HG03354 (cell line): ENCODE measurements at regions not wholly inside any gene's neighbourhood (a gene's known extent, or its start where the extent isn't known, plus 50 kb on each side); places are given as distances from the start of the nearest gene placed in this dataset.

Experiments used
- ATAC-seq: cut with Tn5 transposase; IDR thresholded peaks from one replicate; pipeline ENCODE4 v1.9.1; 2021; ENCODE audit warnings: mild to moderate bottlenecking; ENCODE audit not compliant: unreplicated experiment, poor library complexity, severe bottlenecking

DNA sequence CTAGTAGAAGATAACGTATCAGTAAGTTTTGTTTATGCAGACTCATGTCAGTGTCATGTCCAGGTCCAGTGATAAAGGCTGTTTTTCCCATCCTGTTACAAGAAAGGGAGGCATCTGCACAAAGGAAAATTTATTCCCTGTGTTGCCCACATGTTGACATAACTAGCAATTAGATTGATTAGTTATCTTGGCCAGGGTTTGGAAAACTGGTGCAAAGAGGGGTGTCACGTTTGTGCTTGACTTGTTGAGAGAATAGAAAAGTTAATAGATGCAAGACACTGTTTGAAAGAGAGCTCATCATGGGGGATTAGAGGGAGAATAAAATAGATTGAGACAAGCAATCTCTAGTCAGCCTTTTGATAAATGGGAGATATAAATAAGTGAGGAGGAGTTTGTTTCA lies 1357.0 kb upstream of the AGA start:
- ATAC-seq = no peak

DNA sequence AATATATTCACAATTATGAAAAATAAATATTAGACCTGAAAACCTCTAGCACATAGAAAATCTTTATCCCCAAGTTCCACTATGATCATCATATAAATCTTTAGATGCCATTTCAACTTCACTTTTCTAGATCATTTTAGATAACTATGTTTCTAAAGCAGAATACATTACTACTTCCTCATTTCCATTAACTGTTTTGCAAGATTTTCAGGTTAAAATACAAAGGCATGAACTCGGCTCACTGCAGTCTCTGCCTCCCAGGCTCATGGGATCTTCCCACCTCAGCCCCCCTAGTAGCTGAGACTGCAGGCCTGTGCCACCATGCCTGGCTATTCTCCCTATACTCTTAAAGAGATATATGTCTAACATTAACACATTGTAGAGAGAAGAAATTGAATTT lies 1365.9 kb upstream of the AGA start:
- no peak for ATAC-seq

DNA sequence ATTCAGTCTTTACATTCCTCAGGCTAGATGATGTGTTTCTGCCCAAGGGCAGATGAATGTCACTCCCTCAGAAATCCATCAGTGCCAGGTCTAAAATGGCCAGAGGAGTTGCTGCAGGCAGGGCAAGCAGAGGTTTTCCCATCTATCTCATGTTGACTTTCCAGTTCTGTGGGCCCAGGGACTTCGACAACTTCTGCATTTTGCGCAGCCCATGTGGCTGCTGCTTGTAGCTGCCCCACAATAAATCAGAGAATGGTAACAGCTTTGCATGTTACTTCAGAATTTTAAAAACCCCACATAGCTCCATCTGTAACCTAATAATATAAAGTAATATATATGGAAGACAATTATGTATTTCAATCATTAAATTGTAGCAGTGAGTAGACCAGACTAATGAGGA lies 1367.7 kb upstream of the AGA start:
- no peak for ATAC-seq

DNA sequence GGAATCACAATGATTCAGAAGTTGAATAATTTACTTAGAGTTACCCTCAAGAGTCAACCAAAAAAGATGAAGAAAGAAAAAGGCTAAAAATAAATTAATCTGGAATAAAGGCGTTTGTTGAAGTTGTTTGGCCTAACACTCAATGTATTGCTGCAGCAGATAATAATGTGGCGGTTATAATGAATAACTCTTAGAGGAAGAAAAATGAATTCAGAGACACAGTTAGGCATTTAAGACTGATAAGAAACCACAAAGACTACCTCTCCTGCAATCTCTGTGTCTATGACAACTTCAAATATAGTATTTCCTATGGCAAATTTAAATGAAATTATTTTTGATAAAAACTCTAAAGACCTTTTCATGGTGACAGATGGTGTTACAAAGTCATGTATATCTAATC lies 1369.1 kb upstream of the AGA start:
- ATAC-seq = no peak

DNA sequence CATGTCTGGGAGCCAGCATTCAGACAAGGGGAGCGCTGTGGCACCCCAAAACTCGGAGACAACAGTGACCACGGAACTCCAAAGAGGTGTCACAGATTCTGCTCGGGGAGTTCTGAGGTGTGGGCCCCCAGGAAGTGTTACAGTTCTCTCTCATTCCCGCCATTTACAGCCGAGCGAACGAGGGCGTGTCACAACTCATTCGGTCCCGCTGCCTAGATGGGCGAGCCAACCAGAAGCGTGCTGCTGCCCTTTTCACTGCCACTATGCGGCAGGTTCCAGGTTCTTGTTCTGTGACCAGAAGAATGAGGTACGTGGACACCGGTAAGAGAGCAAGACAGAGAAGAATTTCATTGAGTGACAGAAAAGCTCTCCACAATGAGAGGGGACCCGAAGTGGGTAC lies 1370.6 kb upstream of the AGA start:
- ATAC-seq = no peak

DNA sequence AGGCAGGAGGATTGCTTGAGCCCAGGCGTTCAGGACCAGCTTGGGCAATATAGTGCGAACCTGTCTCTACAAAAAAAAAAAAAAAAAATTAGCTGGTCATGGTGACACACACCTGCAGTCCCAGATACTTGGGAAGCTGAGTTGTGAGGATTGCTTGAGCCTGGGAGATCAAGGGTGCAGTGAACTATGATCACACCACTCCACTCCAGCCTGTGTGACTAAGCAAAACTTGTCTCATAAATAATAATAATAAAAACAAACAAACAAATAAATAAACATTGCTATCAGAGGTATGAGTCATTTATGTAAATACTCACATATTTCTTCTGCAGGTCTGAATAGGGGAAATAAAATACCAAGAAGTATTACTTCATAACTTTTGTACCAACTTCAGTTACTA lies 1372.7 kb upstream of the AGA start:
- ATAC-seq = no peak

DNA sequence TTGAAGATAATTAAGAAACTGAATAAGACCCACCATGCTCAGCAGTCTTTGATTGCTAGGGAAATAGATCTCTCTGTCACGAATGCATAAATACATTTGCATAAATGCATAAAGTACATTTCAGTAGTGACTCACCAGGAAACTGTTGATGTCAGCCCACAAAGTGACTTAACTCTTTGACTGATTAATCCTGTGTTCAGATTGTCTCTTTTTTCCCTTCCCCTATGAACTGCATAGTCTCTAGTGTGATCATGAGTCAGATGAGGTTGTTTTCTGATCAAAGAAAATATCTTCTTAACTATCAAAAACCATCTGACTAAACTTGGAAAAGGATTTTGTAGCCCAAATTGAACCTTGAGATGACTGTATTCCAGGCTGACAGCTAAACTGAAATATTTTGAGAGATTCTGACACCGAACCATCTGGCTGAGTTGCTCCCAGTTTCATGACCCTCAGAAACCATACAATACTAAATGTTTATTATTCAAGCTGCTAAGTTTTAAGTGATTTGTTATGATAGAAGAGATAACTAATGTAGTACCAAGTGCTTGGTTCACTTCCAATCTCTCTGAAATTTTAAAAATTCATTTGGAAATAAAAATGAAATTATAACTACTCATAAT lies 1381.5 kb upstream of the AGA start:
- ATAC-seq = no peak

DNA sequence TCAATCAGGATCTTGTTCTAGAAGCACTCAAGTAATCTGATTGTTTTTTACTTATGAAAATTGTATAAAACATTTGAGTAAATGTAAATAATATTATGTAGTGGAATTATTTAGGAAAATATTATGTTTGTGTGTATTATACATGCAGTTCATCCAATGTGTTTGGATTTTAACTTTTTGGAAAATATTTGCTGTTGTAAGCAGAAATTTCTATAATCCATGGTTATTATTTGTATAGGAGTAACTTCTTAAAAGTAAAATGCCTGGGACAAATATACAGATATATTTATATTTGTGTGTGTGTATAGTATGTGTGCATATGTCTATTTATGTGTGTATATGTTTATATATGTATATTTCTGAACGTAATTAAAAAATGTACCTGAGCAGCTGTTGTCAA lies 1394.6 kb upstream of the AGA start:
- ATAC-seq = no peak

DNA sequence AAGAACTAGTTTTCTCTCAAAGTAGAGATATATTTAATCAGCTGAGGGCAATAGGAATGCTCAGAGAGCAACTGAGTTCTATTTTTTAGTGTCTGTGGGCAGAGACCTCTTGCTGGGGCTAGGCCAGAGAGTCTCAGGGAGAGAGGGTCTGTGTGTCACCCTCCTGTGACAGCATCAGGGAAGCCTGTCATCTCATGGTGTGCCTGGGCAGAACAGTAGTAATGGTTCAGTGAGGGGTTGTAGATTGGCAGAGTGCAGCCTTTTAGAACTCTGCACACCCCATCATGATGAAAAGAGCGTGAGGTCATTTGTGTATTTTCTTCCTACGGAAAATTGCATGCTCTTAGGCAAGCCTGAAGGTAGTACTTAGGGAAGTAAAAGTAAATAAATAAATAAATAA lies 1396.5 kb upstream of the AGA start:
- ATAC-seq = no peak

DNA sequence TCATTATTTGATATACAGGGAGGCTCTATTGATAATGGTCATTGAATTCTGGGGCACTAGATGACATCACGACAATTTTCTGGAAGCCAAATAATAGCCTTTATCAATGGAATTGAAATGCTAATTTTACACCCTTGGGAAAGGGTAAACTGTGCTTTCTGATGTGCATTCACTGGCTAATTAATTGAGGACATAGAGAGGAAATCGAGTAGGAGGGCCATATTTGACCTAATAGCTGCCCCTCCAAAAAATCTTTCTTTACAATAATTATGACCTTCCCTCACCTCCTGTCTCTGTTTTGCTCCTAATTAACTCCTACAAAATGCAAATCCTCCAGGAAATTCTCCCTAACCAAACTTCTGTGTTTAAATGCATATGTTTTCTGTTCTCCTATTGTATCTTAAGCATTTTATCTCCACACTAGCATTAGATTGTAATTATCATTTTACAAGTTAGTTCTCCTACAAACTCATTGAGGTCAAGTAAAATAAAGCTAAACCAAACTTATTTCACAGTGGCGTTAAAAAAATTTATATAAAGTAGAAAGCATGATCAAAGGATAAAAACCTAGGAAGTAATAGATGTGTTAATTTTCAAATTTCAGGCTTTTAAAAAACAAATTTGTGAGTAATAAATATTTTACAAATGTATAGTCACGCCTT lies 1414.0 kb upstream of the AGA start:
- no peak for ATAC-seq

DNA sequence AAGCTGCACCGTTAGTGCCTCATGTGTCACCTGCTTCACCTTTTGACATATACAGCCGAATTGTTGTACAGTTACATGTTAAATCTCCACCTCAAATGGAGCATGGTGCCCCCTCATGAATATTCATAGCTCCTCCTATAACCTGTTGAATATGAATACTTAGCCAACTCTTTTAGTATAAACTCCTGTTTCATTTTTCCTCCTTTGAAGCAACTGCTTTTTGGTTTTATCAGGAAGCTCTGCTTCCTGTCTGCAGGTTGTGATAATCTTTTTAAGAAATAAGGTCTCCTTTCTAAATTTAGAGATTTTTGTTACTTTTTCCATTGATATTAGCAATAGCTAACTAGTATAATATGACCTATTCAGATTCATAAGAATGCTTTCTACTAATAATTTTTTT lies 1429.2 kb upstream of the AGA start:
- ATAC-seq = no peak

DNA sequence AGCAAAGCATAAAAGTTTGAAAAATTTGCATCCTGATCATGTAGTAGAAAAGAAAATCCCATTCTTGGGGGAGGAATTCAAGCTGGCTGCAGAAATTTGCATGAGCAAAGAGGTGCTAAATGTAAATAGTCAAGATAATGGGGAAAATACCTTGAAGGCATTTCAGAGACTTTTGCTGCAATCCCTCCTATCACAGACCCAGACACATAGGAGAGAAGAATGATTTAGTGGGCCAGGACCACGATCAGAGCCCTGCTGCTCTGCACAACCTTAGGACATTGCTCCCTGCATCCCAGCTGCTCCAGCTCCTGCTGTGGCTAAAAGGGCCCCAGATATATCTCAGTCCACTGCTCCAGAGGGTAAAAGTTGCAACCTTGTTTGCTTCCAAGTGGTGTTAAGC lies 1439.7 kb upstream of the AGA start:
- no peak for ATAC-seq

DNA sequence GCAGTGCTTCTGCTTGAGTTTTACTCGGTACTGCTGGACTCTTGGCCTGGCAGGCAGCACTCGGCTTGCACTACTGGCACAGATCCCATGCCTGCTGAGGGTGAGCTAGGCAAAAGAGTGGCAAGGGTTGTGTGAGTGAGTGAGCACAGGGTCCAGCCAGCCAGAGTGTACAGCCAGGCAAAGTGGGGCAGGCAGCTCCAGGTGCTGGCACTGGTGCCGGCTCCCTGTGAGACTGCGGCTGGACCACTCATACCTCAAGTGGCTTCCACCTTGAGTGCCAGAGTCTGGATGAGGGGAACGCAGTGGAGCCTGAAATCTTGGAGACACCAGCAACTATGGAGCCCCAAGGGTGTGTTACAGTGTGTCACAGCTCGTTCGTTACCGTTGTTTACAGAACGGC lies 1451.9 kb upstream of the AGA start:
- ATAC-seq = no peak

DNA sequence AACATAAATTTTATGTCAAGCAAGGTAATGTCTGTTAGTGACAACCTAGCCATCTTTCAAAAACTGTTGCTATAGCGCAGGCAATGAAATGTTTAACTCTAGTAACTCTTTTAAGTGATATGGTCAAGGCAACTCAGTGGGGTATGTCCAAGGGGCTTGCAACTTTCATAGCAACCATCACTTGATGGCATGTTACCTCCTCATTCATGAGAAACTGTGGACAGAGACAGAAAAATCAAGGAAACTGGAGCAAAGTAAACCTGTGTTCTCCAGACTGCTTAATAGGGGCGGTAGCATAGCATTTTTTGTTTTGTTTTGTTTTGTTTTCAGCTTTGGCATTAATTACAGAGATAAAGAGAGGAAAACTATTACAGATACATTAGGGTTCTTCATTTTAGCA lies 1456.8 kb upstream of the AGA start:
- ATAC-seq = no peak

DNA sequence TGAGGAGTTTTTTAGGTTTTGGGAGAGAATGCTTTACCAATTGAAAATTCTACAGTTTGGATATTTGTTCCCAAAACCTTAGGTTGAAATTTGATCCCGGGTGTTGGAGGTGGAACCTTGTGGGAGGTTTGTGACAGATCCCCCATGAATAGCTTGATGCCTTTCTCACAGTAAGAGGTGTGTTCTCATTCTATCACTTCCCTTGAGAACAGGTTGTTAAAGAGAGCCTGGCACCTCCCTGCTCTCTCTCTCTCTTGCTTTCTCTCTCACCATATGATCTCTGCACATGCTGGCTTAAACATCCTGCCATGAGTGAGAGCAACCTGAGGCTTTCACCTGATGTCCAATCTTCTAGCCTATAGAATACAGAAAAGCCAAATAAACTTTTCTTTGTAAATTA lies 1475.5 kb upstream of the AGA start:
- no peak for ATAC-seq

DNA sequence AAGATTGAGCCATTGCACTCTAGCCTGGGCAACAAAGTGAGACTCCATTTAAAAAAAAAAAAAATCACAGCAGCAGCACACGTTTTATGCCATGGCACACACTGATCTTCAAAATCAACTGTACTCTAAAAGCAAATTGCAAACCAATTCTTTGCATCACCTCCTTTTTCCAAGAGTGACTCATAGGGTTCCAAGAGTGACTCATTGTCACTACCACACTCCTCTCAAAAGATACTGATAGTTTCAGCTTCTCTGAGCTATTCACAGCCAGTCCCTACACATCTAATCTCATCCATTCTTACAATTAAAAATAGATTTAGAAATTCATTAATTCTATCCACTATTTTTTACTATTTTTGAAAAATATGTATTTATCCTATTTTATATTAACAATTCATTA lies 1494.9 kb upstream of the AGA start:
- ATAC-seq = no peak

DNA sequence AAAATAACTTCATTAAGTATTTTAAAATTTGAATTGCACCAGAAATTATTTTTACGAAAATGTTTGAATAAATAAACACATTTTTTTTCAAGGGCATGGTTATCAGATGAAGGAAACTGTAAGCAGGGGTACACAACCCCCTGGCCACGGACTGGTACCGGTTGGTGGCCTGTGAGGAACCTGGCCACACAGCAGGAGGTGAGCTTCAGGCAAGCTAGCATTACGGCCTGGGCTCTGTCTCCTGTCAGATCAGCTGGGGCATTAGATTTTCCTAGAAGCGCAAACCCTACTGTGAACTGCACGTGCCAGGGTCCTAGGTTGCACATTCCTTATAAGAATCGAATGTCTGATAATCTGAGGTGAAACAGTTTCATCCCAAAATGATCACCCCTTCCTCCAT lies 1499.7 kb upstream of the AGA start:
- no peak for ATAC-seq

DNA sequence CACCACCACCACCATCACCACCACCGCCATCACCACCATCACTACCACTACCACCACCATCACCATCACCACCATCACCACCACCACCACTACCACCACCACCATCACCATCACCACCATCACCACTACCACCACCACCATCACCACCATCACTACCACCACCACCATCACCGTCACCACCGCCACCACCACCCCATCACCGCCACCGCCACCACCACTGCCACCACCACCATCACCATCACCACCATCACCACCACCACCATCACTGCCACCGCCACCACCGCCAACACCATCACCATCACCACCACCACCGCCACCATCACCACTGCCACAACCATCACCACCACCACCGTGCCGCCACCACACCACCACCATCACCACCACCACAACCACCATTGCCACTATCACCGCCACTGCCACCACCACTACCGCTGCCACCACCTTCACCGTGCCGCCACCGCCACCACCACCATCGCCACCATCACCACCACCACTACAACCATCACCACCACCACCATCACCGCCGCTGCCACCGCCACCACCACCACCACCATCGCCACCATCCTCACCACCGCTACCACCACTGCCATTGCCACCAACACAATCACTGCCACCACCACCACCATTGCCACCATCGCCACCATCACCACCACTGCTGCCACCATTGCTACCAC lies 1511.3 kb upstream of the AGA start:
- ATAC-seq = no peak

DNA sequence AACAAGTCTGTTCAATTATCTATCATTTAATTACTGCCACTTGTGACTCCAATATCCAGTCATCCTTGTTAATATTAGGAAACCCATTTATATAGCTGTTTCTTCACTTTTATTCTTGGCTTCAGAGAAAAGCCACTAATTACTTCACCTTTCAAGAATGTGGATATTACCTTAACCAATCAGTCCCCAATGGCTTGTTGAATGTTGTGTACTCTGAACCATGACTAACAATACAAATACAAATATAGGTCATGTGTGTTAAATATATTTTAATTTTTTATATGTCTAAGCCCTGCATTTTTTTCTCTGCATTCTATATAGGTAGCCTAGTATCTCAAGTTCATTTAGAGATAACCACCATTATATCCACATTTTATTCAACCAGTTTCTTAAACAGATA lies 1513.4 kb upstream of the AGA start:
- no peak for ATAC-seq

DNA sequence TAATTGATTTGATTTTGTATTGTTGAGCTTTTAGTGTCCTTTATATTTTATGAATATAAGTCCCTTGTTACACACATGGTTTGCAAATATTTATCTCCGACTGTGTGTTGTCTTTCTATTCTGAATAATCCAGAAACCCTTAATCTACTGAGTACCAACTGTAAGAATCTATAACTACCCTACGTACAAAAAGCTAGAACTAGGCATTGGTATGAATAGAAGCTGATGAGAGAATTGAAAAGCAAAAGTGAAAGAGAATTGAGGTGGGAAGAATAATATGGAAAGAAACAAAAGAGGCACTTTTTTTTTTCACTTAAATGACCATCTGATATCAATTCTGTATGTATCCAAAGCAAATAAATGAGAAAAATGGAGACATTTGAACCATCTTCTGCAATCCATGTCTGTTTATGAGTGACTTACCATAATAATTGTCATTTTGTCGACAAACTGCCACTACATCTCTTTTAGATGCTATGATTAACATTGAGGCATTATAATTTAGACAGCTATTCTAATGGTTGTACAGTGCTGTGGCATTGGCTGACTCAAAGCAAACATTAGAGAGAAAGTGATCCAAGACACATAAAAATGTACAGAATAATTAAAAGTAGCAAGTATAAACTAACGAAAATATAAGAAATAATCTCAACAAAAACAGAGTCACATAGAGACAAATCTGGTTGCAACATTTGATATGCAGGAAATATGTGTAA lies 1516.6 kb upstream of the AGA start:
- ATAC-seq = no peak

DNA sequence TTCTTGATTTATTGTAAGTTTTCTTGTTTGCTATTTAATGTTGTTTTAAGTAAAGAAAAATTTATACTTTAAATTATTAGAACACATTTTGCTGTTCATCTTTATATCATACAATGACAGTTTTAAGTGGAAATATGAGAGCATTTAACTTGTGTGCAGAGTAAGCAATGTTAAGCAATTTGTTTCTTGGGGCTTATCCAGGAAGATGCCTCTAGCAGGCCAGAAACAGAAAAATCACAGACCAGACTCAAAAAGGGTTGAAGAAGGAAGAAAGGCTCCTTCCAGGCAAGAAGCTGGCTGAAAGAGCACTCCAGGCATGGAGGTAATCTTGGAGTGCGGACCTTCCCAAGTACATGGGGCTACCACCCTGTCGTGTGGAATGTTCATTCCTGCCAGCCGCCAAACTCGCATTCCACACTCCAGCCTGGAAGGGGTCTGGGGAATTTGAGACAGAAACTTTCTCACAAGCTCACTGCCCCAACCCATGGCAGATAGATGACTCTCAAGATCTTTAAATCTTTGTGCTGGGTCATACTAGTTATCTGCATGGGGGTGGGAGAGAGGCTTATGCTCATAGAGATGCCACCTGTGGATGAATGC lies 1521.3 kb upstream of the AGA start:
- ATAC-seq = no peak
